ENCODE measurements at regions not wholly inside any gene's neighbourhood (a gene's known extent, or its start where the extent isn't known, plus 50 kb on each side); places are given as distances from the start of the nearest gene placed in this dataset.
A peak's percentile ranks its signal among the peaks of the same experiment; 100 is the strongest.

- DNase-seq (ENCODE audit: low read depth, low spot score): no peak
These were observed 795.8 kb downstream of the OTOL1 start for GRCh38 chr3:162292409-162292808.

GRCh38 chr3:162295323-162295983, 798.8 kb downstream of the OTOL1 start:
- DNase-seq (ENCODE audit: low read depth, low spot score): peak; percentile 7

GRCh38 chr3:162302983-162303624, 806.5 kb downstream of the OTOL1 start:
- DNase-seq (ENCODE audit: low read depth, low spot score): no peak

- DNase-seq (ENCODE audit: low read depth, low spot score): no peak
These were observed 820.4 kb downstream of the OTOL1 start for GRCh38 chr3:162317046-162317445.

- no peak for DNase-seq (ENCODE audit: low read depth, low spot score)
These were observed 832.0 kb downstream of the OTOL1 start for GRCh38 chr3:162328649-162329048.

GRCh38 chr3:162329514-162329913, 832.9 kb downstream of the OTOL1 start:
- no peak for DNase-seq (ENCODE audit: low read depth, low spot score)

- no peak for DNase-seq (ENCODE audit: low read depth, low spot score)
These were observed 835.7 kb downstream of the OTOL1 start for GRCh38 chr3:162332344-162332743.

GRCh38 chr3:162334537-162334936, 837.9 kb downstream of the OTOL1 start:
- DNase-seq (ENCODE audit: low read depth, low spot score): no peak

- DNase-seq (ENCODE audit: low read depth, low spot score): no peak
These were observed 841.0 kb downstream of the OTOL1 start for GRCh38 chr3:162337630-162338029.

- DNase-seq (ENCODE audit: low read depth, low spot score): no peak
These were observed 841.9 kb downstream of the OTOL1 start for GRCh38 chr3:162338514-162338913.

GRCh38 chr3:162348912-162349311, 852.3 kb downstream of the OTOL1 start:
- DNase-seq (ENCODE audit: low read depth, low spot score): no peak

GRCh38 chr3:162353414-162353813, 856.8 kb downstream of the OTOL1 start:
- no peak for DNase-seq (ENCODE audit: low read depth, low spot score)

- no peak for DNase-seq (ENCODE audit: low read depth, low spot score)
These were observed 857.7 kb downstream of the OTOL1 start for GRCh38 chr3:162354356-162354755.

- DNase-seq (ENCODE audit: low read depth, low spot score): no peak
These were observed 868.6 kb downstream of the OTOL1 start for GRCh38 chr3:162365066-162365719.

- DNase-seq (ENCODE audit: low read depth, low spot score): no peak
These were observed 869.7 kb downstream of the OTOL1 start for GRCh38 chr3:162366166-162366766.

GRCh38 chr3:162367429-162368260, 871.0 kb downstream of the OTOL1 start:
- no peak for DNase-seq (ENCODE audit: low read depth, low spot score)

- DNase-seq (ENCODE audit: low read depth, low spot score): no peak
These were observed 871.8 kb downstream of the OTOL1 start for GRCh38 chr3:162368417-162368816.

GRCh38 chr3:162369306-162369705, 872.7 kb downstream of the OTOL1 start:
- no peak for DNase-seq (ENCODE audit: low read depth, low spot score)

- DNase-seq (ENCODE audit: low read depth, low spot score): no peak
These were observed 873.5 kb downstream of the OTOL1 start for GRCh38 chr3:162370141-162370540.

- DNase-seq (ENCODE audit: low read depth, low spot score): no peak
These were observed 880.2 kb downstream of the OTOL1 start for GRCh38 chr3:162376761-162377160.

- DNase-seq (ENCODE audit: low read depth, low spot score): no peak
These were observed 881.0 kb downstream of the OTOL1 start for GRCh38 chr3:162377608-162378007.
